IMR-90 (cell line): ENCODE measurements at regions not wholly inside any gene's neighbourhood (a gene's known extent, or its start where the extent isn't known, plus 50 kb on each side); places are given as distances from the start of the nearest gene placed in this dataset.

Experiments used
- ATAC-seq: fragments of 200-7000 bp; cut with Tn5 transposase; 2 replicates; pipeline ENCODE4 v1.9.1; 2020; ENCODE audit warnings: low read depth, mild to moderate bottlenecking, moderate library complexity
- BruUV-seq: library from RNA; stranded (reverse); fragments of 400-500 nt; replicated peaks from 2 replicates; lab custom pipeline; 2021; lab: Mats Ljungman, UMichigan
- CTCF ChIA-PET: fragments of 300-600 bp; formaldehyde crosslinking; extraction: SDS; loops from one replicate; lab custom pipeline; 2021; ENCODE audit warnings: antibody characterized with exemption; lab: Yijun Ruan, JAX
- POLR2A ChIA-PET: fragments of 300-600 bp; sonication (Branson Sonifier 250); formaldehyde crosslinking; loops from one replicate; lab custom pipeline; 2022; ENCODE audit warnings: antibody characterized with exemption; ENCODE audit not compliant: unreplicated experiment; lab: Charles Lee
- DNase-seq: peaks from one replicate; pipeline ENCODE4 v3.0.0; 2013
- H2AFZ ChIP-seq: replicated peaks from 2 replicates; pipeline ENCODE3; 2013; ENCODE audit warnings: low read length, mild to moderate bottlenecking; ENCODE audit not compliant: poor library complexity
- H2AK5ac ChIP-seq: 2 replicates; pipeline ENCODE4 v1.6.1; 2013; ENCODE audit warnings: low read depth, low read length, inconsistent platforms
- H2AK9ac ChIP-seq: replicated peaks from 2 replicates; pipeline ENCODE3; 2013; ENCODE audit warnings: mild to moderate bottlenecking, low read depth, low read length, moderate library complexity; ENCODE audit not compliant: poor library complexity
- H2BK120ac ChIP-seq: 2 replicates; pipeline ENCODE4 v1.6.1; 2013; ENCODE audit warnings: low read depth, low read length, inconsistent platforms
- H2BK15ac ChIP-seq: 3 replicates; pipeline ENCODE4 v1.6.1; 2013; ENCODE audit warnings: low read depth, low read length, inconsistent platforms
- H2BK20ac ChIP-seq: 2 replicates; pipeline ENCODE4 v1.6.1; 2013; ENCODE audit warnings: low read depth, mild to moderate bottlenecking, inconsistent platforms, low read length, moderate library complexity
- H2BK5ac ChIP-seq: 2 replicates; pipeline ENCODE4 v1.6.1; 2013; ENCODE audit warnings: mild to moderate bottlenecking, low read depth, low read length, inconsistent platforms; ENCODE audit not compliant: poor library complexity, severe bottlenecking
- H3K14ac ChIP-seq: replicated peaks from 2 replicates; pipeline ENCODE4 v1.6.1; 2013; ENCODE audit warnings: low read depth, low read length, inconsistent platforms
- H3K18ac ChIP-seq: 2 replicates; pipeline ENCODE4 v1.6.1; 2013; ENCODE audit warnings: low read depth, low read length, control low read depth
- H3K23ac ChIP-seq: 2 replicates; pipeline ENCODE4 v1.6.1; 2013; ENCODE audit warnings: low read depth, low read length, inconsistent platforms
- H3K27ac ChIP-seq: 2 replicates; pipeline ENCODE4 v1.5.1; 2013; ENCODE audit warnings: mild to moderate bottlenecking, control low read depth, low read length; ENCODE audit not compliant: insufficient read depth
- H3K27me3 ChIP-seq: 2 replicates; pipeline ENCODE4 v1.6.1; 2013; ENCODE audit warnings: low read length; ENCODE audit not compliant: control insufficient read depth, insufficient read depth
- H3K36me3 ChIP-seq: 2 replicates; pipeline ENCODE4 v1.6.1; 2013; ENCODE audit warnings: low read length, mixed read lengths; ENCODE audit not compliant: control insufficient read depth, insufficient read depth
- H3K4ac ChIP-seq: 2 replicates; pipeline ENCODE4 v1.6.1; 2013; ENCODE audit warnings: low read depth, low read length, inconsistent platforms
- H3K4me1 ChIP-seq: 2 replicates; pipeline ENCODE4 v1.6.1; 2013; ENCODE audit warnings: low read length, mixed read lengths; ENCODE audit not compliant: control insufficient read depth, insufficient read depth
- H3K4me2 ChIP-seq: 2 replicates; pipeline ENCODE4 v1.6.1; 2013; ENCODE audit warnings: low read depth, mild to moderate bottlenecking, control low read depth, low read length, moderate library complexity
- H3K4me3 ChIP-seq: 2 replicates; pipeline ENCODE4 v1.5.1; 2013; ENCODE audit warnings: low read depth, mild to moderate bottlenecking, control low read depth, low read length, moderate library complexity; ENCODE audit not compliant: insufficient read depth
- H3K56ac ChIP-seq: 2 replicates; pipeline ENCODE4 v1.6.1; 2013; ENCODE audit warnings: low read length, inconsistent platforms; ENCODE audit not compliant: insufficient read depth; ENCODE audit errors: extremely low read depth
- H3K79me1 ChIP-seq, 2 experiments: 2 replicates each; pipeline ENCODE4 v1.6.1; 2013; ENCODE audit warnings: low read length in 2 of 2, inconsistent platforms in 1 of 2, low read depth in 1 of 2
- H3K9ac ChIP-seq: 2 replicates; pipeline ENCODE4 v1.6.1; 2013; ENCODE audit warnings: low read depth, low read length, control low read depth
- H3K9me1 ChIP-seq: 2 replicates; pipeline ENCODE4 v1.6.1; 2013; ENCODE audit warnings: low read length, inconsistent platforms; ENCODE audit not compliant: insufficient read depth
- H3K9me3 ChIP-seq: 2 replicates; pipeline ENCODE4 v1.6.1; 2013; ENCODE audit warnings: low read length; ENCODE audit not compliant: control insufficient read depth, insufficient read depth
- H4K20me1 ChIP-seq: 2 replicates; pipeline ENCODE4 v1.6.1; 2013; ENCODE audit warnings: low read length, inconsistent platforms; ENCODE audit not compliant: insufficient read depth
- H4K5ac ChIP-seq: 2 replicates; pipeline ENCODE4 v1.6.1; 2013; ENCODE audit warnings: mild to moderate bottlenecking, low read depth, low read length, control low read depth
- H4K8ac ChIP-seq, 2 experiments: 2 replicates each; pipeline ENCODE4 v1.6.1; 2013; ENCODE audit warnings: low read depth in 2 of 2, low read length in 2 of 2, control low read depth in 1 of 2, inconsistent platforms in 1 of 2
- H4K91ac ChIP-seq: 2 replicates; pipeline ENCODE4 v1.6.1; 2013; ENCODE audit warnings: low read depth, low read length, inconsistent platforms; ENCODE audit not compliant: insufficient read depth
- BHLHE40 ChIP-seq: fragments of 150-350 bp; IDR thresholded peaks from 2 replicates; pipeline ENCODE4 v1.6.1; 2016; ENCODE audit warnings: mild to moderate bottlenecking, low read depth, low read length
- CEBPB ChIP-seq: IDR thresholded peaks from 2 replicates; pipeline ENCODE4 v1.6.1; 2012; ENCODE audit warnings: low read depth, low read length, improper control_type of control experiment
- CHD1 ChIP-seq: IDR thresholded peaks from 2 replicates; pipeline ENCODE4 v1.6.1; 2012; ENCODE audit warnings: low read depth, low read length, improper control_type of control experiment
- CTCF ChIP-seq: conservative IDR thresholded peaks from 2 replicates; pipeline ENCODE4 v1.5.1; 2012; ENCODE audit warnings: mild to moderate bottlenecking, low read depth, low read length, improper control_type of control experiment
- ELK1 ChIP-seq: fragments of 150-350 bp; IDR thresholded peaks from 2 replicates; pipeline ENCODE4 v1.6.1; 2016; ENCODE audit warnings: low read depth, mild to moderate bottlenecking, low read length, moderate library complexity, borderline replicate concordance
- FOS ChIP-seq: fragments of 150-350 bp; IDR thresholded peaks from 2 replicates; pipeline ENCODE4 v1.6.1; 2016; ENCODE audit warnings: low read depth, low read length
- MAFK ChIP-seq: IDR thresholded peaks from 2 replicates; pipeline ENCODE4 v1.6.1; 2012; ENCODE audit warnings: low read depth, low read length, improper control_type of control experiment
- MAZ ChIP-seq: IDR thresholded peaks from 2 replicates; pipeline ENCODE4 v1.6.1; 2012; ENCODE audit warnings: low read depth, mild to moderate bottlenecking, low read length, improper control_type of control experiment, moderate library complexity, borderline replicate concordance
- MXI1 ChIP-seq: IDR thresholded peaks from 2 replicates; pipeline ENCODE4 v1.6.1; 2012; ENCODE audit warnings: low read depth, mild to moderate bottlenecking, low read length, moderate library complexity, borderline replicate concordance
- NFE2L2 ChIP-seq: fragments of 150-350 bp; IDR thresholded peaks from 2 replicates; pipeline ENCODE4 v1.6.1; 2016; ENCODE audit warnings: low read depth, mild to moderate bottlenecking, low read length
- POLR2A ChIP-seq: IDR thresholded peaks from 2 replicates; pipeline ENCODE4 v1.6.1; 2012; ENCODE audit warnings: mild to moderate bottlenecking, low read depth, low read length
- RAD21 ChIP-seq: IDR thresholded peaks from 2 replicates; pipeline ENCODE4 v1.6.1; 2012; ENCODE audit warnings: low read length, improper control_type of control experiment
- RCOR1 ChIP-seq: IDR thresholded peaks from 2 replicates; pipeline ENCODE4 v1.6.1; 2012; ENCODE audit warnings: mild to moderate bottlenecking, low read length, improper control_type of control experiment; ENCODE audit not compliant: insufficient replicate concordance
- RFX5 ChIP-seq: IDR thresholded peaks from 2 replicates; pipeline ENCODE4 v1.8.0; 2012; ENCODE audit warnings: low read depth, mild to moderate bottlenecking, low read length, moderate library complexity
- SMC3 ChIP-seq: fragments of 150-350 bp; IDR thresholded peaks from 2 replicates; pipeline ENCODE4 v1.6.1; 2016; ENCODE audit warnings: low read depth, mild to moderate bottlenecking, antibody characterized with exemption, low read length, moderate library complexity
- USF2 ChIP-seq: fragments of 150-350 bp; IDR thresholded peaks from 2 replicates; pipeline ENCODE4 v1.6.1; 2017; ENCODE audit warnings: mild to moderate bottlenecking, antibody characterized with exemption, low read length, low read depth
- WGBS, 2 experiments: methylation state at CpG; one replicate each; pipeline versions ENCODE4 v1.1.5 to v1.1.7; 2013; ENCODE audit warnings: missing lambda C conversion rate in 2 of 2; ENCODE audit not compliant: insufficient read length in 1 of 2; ENCODE audit errors: extremely low coverage in 2 of 2; 5-methylcytosine and 5-hydroxymethylcytosine counted together
- dilution Hi-C: fragments of 300-500 bp; cut with HindIII; formaldehyde crosslinking; loops from one replicate; pipeline ENCODE4 v1.14.3; 2018; ENCODE audit warnings: low sequenced_read_pairs; ENCODE audit not compliant: unreplicated experiment
- in situ Hi-C: fragments of 300-500 bp; cut with MboI; formaldehyde crosslinking; loops from 3 replicates; pipeline ENCODE4 v1.14.3; 2019; ENCODE audit warnings: low sequenced_read_pairs, inconsistent platforms, mixed read lengths
- intact Hi-C: fragments of 100-400 bp; cut with micrococcal nuclease; formaldehyde crosslinking; loops from 2 replicates; pipeline ENCODE4 v1.10.0; 2022

GRCh38 chr7:50848203-50848602 is 65.5 kb upstream of the GRB10 start:
- POLR2A ChIA-PET, result no interaction called here
- Histone ChIP-seq H2BK15ac (no peak overlapping the region), H3K18ac (no peak overlapping the region), H3K36me3 (no peaks in the 10 kb centered on the region), H3K23ac (no peak overlapping the region), H2BK5ac (no peak overlapping the region), H3K9me1 (no peaks in the 10 kb centered on the region), H4K20me1 (no peaks in the 10 kb centered on the region), H3K79me1 (no peaks in the 10 kb centered on the region), H3K9ac (no peak overlapping the region), H3K27me3 (peaks cover 27% of the 10 kb centered on the region), H2AFZ (no peak overlapping the region), H4K8ac (no peak overlapping the region), H4K5ac (no peak overlapping the region), H3K27ac (no peak overlapping the region), H4K91ac (no peak overlapping the region), H2AK9ac (no peak overlapping the region), H3K4me3 (no peak overlapping the region), H3K56ac (no peak overlapping the region), H2BK20ac (no peak overlapping the region), H2BK120ac (no peak overlapping the region), H3K4me2 (no peak overlapping the region), H3K4me1 (no peaks in the 10 kb centered on the region), H2AK5ac (no peak overlapping the region), H3K9me3 (0 out of 2 replicates have a peak, but pooled peaks cover 2% of the 10 kb centered on the region), H3K14ac (no peak overlapping the region), H3K4ac (no peak overlapping the region)
- CTCF ChIA-PET, result interaction anchor here (0.7 kb wide), 1 partner anchor 26 kb away, joined by 3 read pairs; no protein-coding TSS in a partner anchor
- in situ Hi-C loops, result no loop called here
- dilution Hi-C loops, result no loop called here
- WGBS, 2 experiments, result no CpG with 5 or more reads among the region's 2 CpGs
- ATAC-seq (no peak), DNase-seq (no peak)
- no TSS peak for BruUV-seq
- TF ChIP-seq NFE2L2 (no peak), POLR2A (no peak), BHLHE40 (no peak), RFX5 (no peak), FOS (no peak), SMC3 (no peak), RAD21 (no peak), CEBPB (no peak), CTCF (no peak), CHD1 (no peak), USF2 (no peak), ELK1 (no peak), RCOR1 (no peak), MAZ (no peak), MAFK (no peak), MXI1 (no peak)
- intact Hi-C loops, result no loop called here
